ENCODE measurements at regions not wholly inside any gene's neighbourhood (a gene's known extent, or its start where the extent isn't known, plus 50 kb on each side); places are given as distances from the start of the nearest gene placed in this dataset.

GRCh38 chr4:116734178-116734577 is 351.2 kb downstream of the TRAM1L1 start:
- Histone ChIP-seq H2BK5ac (ENCODE audit: insufficient read length, low read length) (no peak overlapping the region), H4K5ac (ENCODE audit: insufficient read length, low read depth, low read length) (no peak overlapping the region), H3K23ac (ENCODE audit: insufficient read length, low read depth, low read length) (no peak overlapping the region), H3T11ph (ENCODE audit: low read length) (no peak overlapping the region), H2BK12ac (ENCODE audit: insufficient read length, low read depth, low read length) (no peak overlapping the region), H3K56ac (ENCODE audit: insufficient read length, low read depth, low read length) (no peak overlapping the region), H3K4me1 (ENCODE audit: insufficient read depth, low read length) (no peaks in the 10 kb centered on the region), H3K18ac (ENCODE audit: insufficient read length, low read depth, low read length) (no peak overlapping the region), H4K8ac (replicated peaks; ENCODE audit: insufficient read length, low read depth, low read length) (no peak overlapping the region), H3K23me2 (ENCODE audit: insufficient read length, low read depth, low read length, poor library complexity, severe bottlenecking) (no peaks in the 10 kb centered on the region), H3K14ac (ENCODE audit: insufficient read depth, low read length) (no peak overlapping the region), H3K9ac (ENCODE audit: extremely low read depth, insufficient read length, low read length) (no peak overlapping the region), H4K91ac (ENCODE audit: insufficient read length, low read depth, low read length) (no peak overlapping the region), H2BK15ac (ENCODE audit: low read depth, low read length) (no peak overlapping the region), H2BK120ac (ENCODE audit: low read depth, low read length, poor library complexity, severe bottlenecking) (no peak overlapping the region), H2AFZ (ENCODE audit: low read length) (no peak overlapping the region), H3K4ac (ENCODE audit: low read depth, low read length) (no peak overlapping the region), H3K9me3 (ENCODE audit: control insufficient read depth, low read depth, low read length) (no peaks in the 10 kb centered on the region), H4K20me1 (ENCODE audit: control insufficient read depth, insufficient read depth, insufficient read length) (no peaks in the 10 kb centered on the region), H3K27ac (ENCODE audit: insufficient read length, low read depth, low read length) (no peak overlapping the region), H3K79me2 (ENCODE audit: insufficient read depth, low read length) (no peaks in the 10 kb centered on the region), H2AK5ac (ENCODE audit: insufficient read length, low read length) (no peak overlapping the region), H2BK20ac (ENCODE audit: low read depth, low read length, poor library complexity, severe bottlenecking) (no peak overlapping the region), H3K4me2 (ENCODE audit: insufficient read depth, insufficient read length, low read length) (no peak overlapping the region), H3K27me3 (ENCODE audit: insufficient read depth, low read length) (no peaks in the 10 kb centered on the region; the same call in 1 of the 2 replicates), H3K79me1 (ENCODE audit: insufficient read depth, low read depth, low read length, poor library complexity, severe bottlenecking) (no peaks in the 10 kb centered on the region)
- H3K9me3 Mint-ChIP-seq, result no peaks in the 10 kb centered on the region
- no peak for DNase-seq
- H3K4me1 Mint-ChIP-seq, result no peaks in the 10 kb centered on the region
- no peak for TF ChIP-seq CTCF (conservative IDR thresholded peaks at IDR 0.05)
- no peaks in the 10 kb centered on the region for H3K27me3 Mint-ChIP-seq (ENCODE audit: low read depth)
- WGBS (ENCODE audit: extremely low coverage, insufficient read length, low lambda C conversion rate), result no CpG with 5 or more reads among the region's 2 CpGs
- H3K36me3 Mint-ChIP-seq (ENCODE audit: insufficient read depth in 1 of 3, low read depth in 3 of 3), result no peaks in the 10 kb centered on the region
- H3K27ac Mint-ChIP-seq, result no peak overlapping the region
- H3K4me3 Mint-ChIP-seq, result no peak overlapping the region
